ENCODE measurements at regions not wholly inside any gene's neighbourhood (a gene's known extent, or its start where the extent isn't known, plus 50 kb on each side); places are given as distances from the start of the nearest gene placed in this dataset.

- no peak for ATAC-seq (ENCODE audit: low FRiP score in 2 of 2)
- WGBS, 2 donors: 46 to 53% methylated on average over 3 of the region's 3 CpGs
These were observed 1204.5 kb upstream of the CHAC2 start for GRCh38 chr2:52563151-52563550.

DNA sequence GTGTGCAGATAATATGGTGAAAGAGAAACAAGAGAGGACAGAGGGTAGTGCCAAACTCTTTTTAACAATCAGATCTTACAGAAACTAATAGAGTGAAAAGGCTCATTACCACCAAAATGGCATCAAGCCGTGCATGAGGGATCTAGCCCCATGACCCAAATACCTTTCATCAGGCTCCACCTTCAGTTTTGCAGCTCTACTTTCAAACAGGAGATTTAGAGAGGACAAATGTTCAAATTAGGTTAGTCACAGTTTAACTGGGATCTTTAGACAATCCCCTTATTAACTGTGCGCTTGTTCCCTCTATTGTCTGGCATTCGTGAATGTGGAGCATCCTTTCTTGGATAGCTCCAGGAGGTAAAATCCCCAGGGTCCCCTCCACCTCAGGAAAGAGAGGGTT is 1209.3 kb upstream of the CHAC2 start:
- Histone ChIP-seq H3K27ac (no peak overlapping the region), H3K4me3 (no peak overlapping the region), H3K27me3 (no peaks in the 10 kb centered on the region), H3K4me1 (no peaks in the 10 kb centered on the region), H3K9me3 (no peaks in the 10 kb centered on the region), H3K36me3 (no peaks in the 10 kb centered on the region)
- no peak for DNase-seq
- TF ChIP-seq POLR2A (IDR thresholded peaks at IDR 0.05): no peak
- no peak for TF ChIP-seq EP300 (IDR thresholded peaks at IDR 0.05)
- TF ChIP-seq CTCF (IDR thresholded peaks at IDR 0.05): no peak
- no peak for TF ChIP-seq POLR2AphosphoS5 (IDR thresholded peaks at IDR 0.05)
- ATAC-seq (ENCODE audit: low FRiP score in 2 of 2): no peak
- 80 to 88% methylated on average over 3 of the region's 3 CpGs for WGBS, 2 donors

More at GRCh38 chr2:52563151-52563550, 1204.5 kb upstream of the CHAC2 start:
- Histone ChIP-seq H3K4me1 (no peaks in the 10 kb centered on the region), H3K27me3 (no peaks in the 10 kb centered on the region), H3K4me3 (no peak overlapping the region), H3K9me3 (no peaks in the 10 kb centered on the region), H3K27ac (no peak overlapping the region), H3K36me3 (no peaks in the 10 kb centered on the region)
- TF ChIP-seq POLR2A (IDR thresholded peaks at IDR 0.05): no peak
- DNase-seq: no peak

- H3K36me3 ChIP-seq: no peaks in the 10 kb centered on the region
- DNase-seq: no peak
- no peak overlapping the region for H3K4me3 ChIP-seq
- no peak for ATAC-seq (ENCODE audit: low FRiP score in 2 of 2)
- H3K4me1 ChIP-seq: no peaks in the 10 kb centered on the region
- no peaks in the 10 kb centered on the region for H3K27me3 ChIP-seq
- no peak for TF ChIP-seq POLR2A (IDR thresholded peaks at IDR 0.05)
- TF ChIP-seq EP300 (IDR thresholded peaks at IDR 0.05): no peak
- no peak for TF ChIP-seq CTCF (IDR thresholded peaks at IDR 0.05)
- TF ChIP-seq POLR2AphosphoS5 (IDR thresholded peaks at IDR 0.05): no peak
- WGBS, 2 donors: 94% methylated on average over 8 of the region's 10 CpGs; no CpG with 5 or more reads in 1 of the 2 donors
- H3K27ac ChIP-seq: no peak overlapping the region
- H3K9me3 ChIP-seq: no peaks in the 10 kb centered on the region
These were observed 1225.3 kb upstream of the CHAC2 start for GRCh38 chr2:52542297-52542696.

DNA sequence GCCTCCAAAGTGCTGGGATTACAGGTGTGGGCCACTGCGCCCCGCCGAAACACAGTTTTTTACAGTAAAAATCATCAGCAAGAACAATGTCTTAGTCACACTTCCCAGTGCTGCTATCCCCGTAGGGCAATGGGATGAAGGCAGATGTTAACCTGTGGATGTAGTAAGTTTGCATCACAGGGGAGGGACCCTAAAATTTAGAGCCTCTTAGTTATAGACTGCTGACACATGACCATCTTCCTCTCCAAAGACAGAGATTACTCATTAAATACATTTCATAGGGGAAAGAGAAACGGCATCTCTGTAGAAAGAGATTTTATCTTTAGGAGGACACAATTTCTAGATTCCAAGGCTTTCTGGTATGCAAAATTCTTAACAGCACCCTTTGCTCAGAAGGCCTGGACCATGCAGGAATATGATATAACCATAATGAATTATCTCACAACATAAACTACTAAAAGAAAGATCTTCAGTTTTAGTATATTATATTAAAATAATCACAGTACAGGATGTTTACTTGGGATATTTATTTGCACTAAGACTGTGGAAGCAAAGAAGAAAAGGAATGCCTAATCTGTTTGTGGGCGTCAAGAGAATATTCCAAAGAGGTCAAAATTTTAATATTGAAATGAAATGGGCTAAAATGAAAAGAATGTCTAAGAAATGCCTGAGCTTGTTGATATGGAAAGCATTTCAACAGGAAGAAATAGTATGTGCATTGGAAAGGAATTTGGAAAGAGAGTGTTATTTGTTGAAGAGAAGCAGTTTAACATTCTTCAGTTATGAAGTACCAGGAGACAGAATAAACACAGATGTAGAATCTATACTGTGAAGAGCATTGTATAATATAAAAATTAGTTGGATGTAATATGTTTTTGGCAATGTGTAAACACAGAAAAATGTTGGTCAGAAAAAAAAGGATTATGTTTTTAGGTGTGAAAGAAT is 1228.3 kb upstream of the CHAC2 start:
- ATAC-seq (ENCODE audit: low FRiP score in 2 of 2) (no peak), DNase-seq (no peak)
- no peak overlapping the region for H3K27ac ChIP-seq
- 63% methylated on average over 4 of the region's 6 CpGs; no CpG with 5 or more reads in 1 of the 2 donors for WGBS, 2 donors
- H3K36me3 ChIP-seq: no peaks in the 10 kb centered on the region
- no peak overlapping the region for H3K4me3 ChIP-seq
- no peaks in the 10 kb centered on the region for H3K4me1 ChIP-seq
- H3K9me3 ChIP-seq: no peaks in the 10 kb centered on the region
- no peak for TF ChIP-seq POLR2AphosphoS5 (IDR thresholded peaks at IDR 0.05)
- no peak for TF ChIP-seq CTCF (IDR thresholded peaks at IDR 0.05)
- TF ChIP-seq EP300 (IDR thresholded peaks at IDR 0.05): no peak
- no peak for TF ChIP-seq POLR2A (IDR thresholded peaks at IDR 0.05)
- no peaks in the 10 kb centered on the region for H3K27me3 ChIP-seq

DNA sequence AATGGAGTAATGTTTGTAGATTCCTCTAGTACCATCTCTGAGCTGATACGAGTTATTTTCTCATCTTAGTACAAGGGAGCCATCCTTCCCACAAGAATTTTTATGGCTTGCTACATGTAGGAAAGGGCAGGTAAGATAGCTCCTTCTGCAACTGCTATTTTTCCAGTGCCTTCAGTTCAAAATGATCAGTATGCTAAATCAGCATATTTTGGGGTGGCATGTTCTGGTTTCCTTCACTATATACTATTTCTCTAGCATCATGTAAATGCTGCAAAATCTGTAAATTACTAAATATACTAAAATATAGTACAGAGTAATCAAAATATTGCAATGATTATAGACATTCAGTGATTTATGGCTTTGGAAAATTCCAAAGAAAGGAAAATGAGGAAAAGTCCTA is 1230.0 kb upstream of the CHAC2 start:
- 67% methylated on average over 1 of the region's 1 CpG; no CpG with 5 or more reads in 1 of the 2 donors for WGBS, 2 donors
- Histone ChIP-seq H3K4me1 (no peaks in the 10 kb centered on the region), H3K4me3 (no peak overlapping the region), H3K9me3 (no peaks in the 10 kb centered on the region), H3K36me3 (no peaks in the 10 kb centered on the region), H3K27ac (no peak overlapping the region), H3K27me3 (no peaks in the 10 kb centered on the region)
- ATAC-seq (ENCODE audit: low FRiP score in 2 of 2) (no peak), DNase-seq (no peak)
- TF ChIP-seq CTCF (IDR thresholded peaks at IDR 0.05) (no peak), EP300 (IDR thresholded peaks at IDR 0.05) (no peak), POLR2AphosphoS5 (IDR thresholded peaks at IDR 0.05) (no peak), POLR2A (IDR thresholded peaks at IDR 0.05) (no peak)
